Activated CD4-positive, alpha-beta T cell treated with anti-CD3 and anti-CD28 coated beads, Interleukin-10, Interleukin-2, amounts not matched to agents 100 ng/mL and 50 ng/mL, durations not matched to agents 16 hours and 8 hours (primary cell): ENCODE measurements at regions not wholly inside any gene's neighbourhood (a gene's known extent, or its start where the extent isn't known, plus 50 kb on each side); places are given as distances from the start of the nearest gene placed in this dataset.

Source experiments
- DNase-seq: peaks from one replicate; pipeline ENCODE4 v3.0.0-alpha.2; 2020

- DNase-seq = no peak
Observed at GRCh38 chr18:33805592-33805991, 227.6 kb downstream of the ASXL3 start.

GRCh38 chr18:33804258-33804657, 226.2 kb downstream of the ASXL3 start:
- DNase-seq = no peak

GRCh38 chr18:33803636-33804035, 225.6 kb downstream of the ASXL3 start:
- DNase-seq = no peak

GRCh38 chr18:33802955-33803354, 224.9 kb downstream of the ASXL3 start:
- DNase-seq = no peak
